Putamen (tissue), 1 donor: ENCODE measurements at regions not wholly inside any gene's neighbourhood (a gene's known extent, or its start where the extent isn't known, plus 50 kb on each side); places are given as distances from the start of the nearest gene placed in this dataset.

ENCODE experiments used
- DNase-seq: peaks from one replicate; pipeline ENCODE4 v3.0.0-alpha.2; 2016; ENCODE audit warnings: low spot score

GRCh38 chr14:42090122-42090521, 483.4 kb downstream of the LRFN5 start:
- no peak for DNase-seq

- DNase-seq = no peak
These were observed 473.2 kb downstream of the LRFN5 start for GRCh38 chr14:42079911-42080310.

DNA sequence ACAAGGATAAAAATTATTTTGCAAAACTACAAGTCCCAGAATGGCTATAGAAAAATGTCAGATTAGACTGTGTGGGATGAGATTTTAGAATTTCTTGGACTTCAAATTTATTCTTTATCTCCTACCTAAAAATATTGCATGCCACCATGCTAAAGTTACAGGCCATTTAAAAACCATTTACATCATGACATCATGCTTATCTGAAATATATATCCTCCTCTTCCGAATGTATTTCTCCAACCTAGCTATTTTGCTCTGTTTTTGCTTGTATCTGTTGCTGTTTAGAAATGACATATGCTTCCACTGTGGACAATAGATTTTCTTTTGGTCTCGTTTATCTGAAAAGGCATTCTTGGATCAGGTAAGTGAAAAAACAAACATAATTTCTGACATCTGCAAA, 471.7 kb downstream of the LRFN5 start:
- DNase-seq = no peak

GRCh38 chr14:42070031-42070430, 463.4 kb downstream of the LRFN5 start:
- DNase-seq = no peak

GRCh38 chr14:42057111-42057510, 450.4 kb downstream of the LRFN5 start:
- no peak for DNase-seq

DNA sequence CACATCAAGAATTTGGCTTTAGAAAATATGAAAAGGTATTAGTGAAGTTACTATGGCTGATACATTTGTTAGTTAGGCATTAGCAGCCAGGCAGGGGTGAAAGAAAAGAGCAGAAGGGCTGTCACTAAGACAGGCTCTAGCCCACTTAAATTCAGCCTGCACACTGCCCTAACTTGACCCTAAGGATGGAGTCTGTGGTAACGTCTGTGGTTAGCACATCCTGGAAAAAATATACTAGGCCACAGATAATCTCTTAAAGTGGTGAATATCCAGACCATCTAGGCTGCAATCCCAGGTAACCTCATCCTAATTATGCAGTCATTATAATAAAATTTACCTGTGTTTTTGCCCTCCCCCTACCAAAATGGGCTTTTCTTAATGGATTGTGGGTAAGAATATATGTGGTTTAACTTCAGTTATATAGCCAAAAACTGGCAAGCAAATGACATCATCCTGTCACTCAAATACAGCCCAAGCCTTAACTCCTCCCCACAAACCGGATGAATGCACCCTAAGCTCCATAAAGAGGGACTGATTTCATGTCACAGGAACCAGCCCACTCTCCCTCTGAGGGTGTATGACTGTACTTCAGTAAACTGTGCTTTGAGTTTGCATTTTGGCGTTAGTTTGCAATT, 440.9 kb downstream of the LRFN5 start:
- no peak for DNase-seq

- no peak for DNase-seq
These were observed 438.7 kb downstream of the LRFN5 start for GRCh38 chr14:42045383-42045782.

- DNase-seq = no peak
These were observed 421.9 kb downstream of the LRFN5 start for GRCh38 chr14:42028607-42029006.

- DNase-seq = no peak
These were observed 420.6 kb downstream of the LRFN5 start for GRCh38 chr14:42027271-42027670.

DNA sequence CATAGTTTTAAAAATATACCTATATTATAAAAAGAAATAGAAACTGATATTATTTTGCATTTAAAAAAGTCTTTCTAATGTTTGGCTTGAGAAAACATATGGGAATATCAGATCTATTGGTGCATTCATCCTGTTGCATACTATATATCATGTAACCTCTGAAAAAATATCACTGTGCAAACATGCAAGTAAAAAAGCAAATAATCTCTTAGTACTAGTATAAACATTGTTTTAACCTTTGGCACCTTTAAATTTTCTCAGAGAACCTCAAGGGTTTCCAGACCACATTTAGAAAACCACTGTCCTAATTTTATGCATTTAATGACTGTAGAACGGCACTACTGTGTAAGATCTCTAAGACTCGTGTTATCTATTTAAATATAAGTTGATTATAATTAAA, 416.8 kb downstream of the LRFN5 start:
- DNase-seq = no peak

- no peak for DNase-seq
These were observed 407.6 kb downstream of the LRFN5 start for GRCh38 chr14:42014301-42014700.

DNA sequence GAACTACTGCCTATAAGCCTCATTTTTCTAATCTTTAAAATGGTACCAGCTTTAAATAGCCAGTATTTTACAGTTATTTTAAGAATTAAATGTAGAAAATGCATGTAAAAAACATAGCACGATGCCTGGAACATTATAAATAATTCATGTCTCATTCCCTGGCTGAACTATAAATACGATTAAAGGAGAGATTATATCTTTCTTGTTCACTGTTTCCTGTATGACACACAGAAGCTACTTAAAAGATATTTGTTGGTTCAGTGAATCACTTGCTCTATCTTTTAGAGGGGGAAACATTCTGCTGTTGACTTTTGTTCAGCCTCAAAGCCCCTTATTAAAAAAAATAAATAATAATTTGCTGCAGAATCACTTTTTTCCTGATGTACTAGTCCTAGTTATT, 406.9 kb downstream of the LRFN5 start:
- DNase-seq = no peak

DNA sequence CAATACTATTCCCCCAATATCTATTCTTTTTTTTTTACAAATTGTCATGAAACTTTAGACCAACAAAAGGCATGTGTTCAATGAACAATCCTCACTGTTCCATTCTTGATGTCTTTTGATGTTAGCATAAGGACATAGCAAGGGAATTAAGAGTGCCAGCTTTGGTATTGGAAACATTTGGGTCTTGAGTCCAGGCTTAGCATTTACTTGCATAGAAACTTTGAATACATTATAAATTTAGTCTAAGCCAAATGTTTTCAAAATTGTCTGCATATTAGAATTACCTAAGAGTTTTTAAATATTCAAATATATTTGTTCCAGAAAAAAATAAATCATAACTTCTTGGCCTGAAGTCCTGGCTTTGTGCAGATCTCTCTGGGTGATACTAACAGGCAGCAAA, 406.5 kb downstream of the LRFN5 start:
- no peak for DNase-seq

DNA sequence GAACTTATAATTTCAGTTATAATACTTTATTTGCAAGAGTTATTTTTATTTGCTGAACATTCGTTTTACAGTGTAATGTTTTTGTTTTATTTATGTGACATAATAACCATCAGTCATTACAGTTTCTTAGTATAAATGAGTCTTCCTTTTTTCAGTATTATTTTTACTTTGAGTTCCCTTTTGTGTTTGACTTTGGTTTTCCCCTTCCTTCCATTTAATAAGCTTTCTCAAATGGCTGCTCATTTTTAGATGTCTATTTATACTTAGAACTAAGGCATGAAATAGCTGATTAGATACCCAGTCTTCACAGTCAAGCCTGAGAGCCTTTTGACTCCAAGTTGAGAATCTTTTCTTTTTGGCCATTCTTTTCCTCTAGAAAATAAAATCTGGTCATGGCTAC, 404.5 kb downstream of the LRFN5 start:
- DNase-seq = no peak

- no peak for DNase-seq
These were observed 397.6 kb downstream of the LRFN5 start for GRCh38 chr14:42004321-42004720.

DNA sequence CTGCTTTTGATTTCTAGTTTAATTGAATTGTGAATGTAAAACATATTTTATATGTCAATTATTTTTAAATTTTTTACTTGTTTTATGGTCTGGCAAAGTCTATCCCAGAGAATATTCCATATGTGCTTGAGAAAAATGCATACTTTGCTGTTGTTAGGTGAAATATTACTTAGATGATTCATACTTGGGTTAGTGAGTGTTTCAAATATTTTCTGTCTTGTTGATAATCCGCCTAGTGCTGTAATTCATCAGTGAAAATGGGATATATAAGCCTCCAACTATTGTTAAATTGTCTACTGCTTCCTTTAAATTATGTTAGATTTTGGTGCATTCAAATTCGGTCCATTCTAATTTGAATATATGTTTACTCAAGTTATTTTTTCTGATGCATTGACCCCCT, 395.5 kb downstream of the LRFN5 start:
- no peak for DNase-seq

DNA sequence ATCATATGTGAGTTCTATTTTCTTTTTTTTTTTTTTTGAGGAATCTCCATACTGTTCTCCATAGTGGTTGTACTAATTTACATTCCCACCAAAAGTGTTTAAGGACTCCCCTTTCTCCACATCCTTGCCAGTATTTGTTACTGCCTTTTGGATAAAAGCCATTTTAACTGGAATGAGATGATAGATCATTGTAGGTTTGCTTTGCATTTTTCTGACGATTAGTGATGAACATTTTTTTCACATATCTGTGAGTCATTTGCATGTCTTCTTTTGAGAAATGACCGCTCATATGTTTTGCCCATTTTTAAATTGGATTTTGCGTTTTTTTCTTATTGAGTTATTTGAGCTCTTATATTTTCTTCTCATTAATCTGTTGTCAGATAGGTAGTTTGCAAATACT, 394.8 kb downstream of the LRFN5 start:
- DNase-seq = no peak

- DNase-seq = no peak
These were observed 393.8 kb downstream of the LRFN5 start for GRCh38 chr14:42000450-42000849.

- no peak for DNase-seq
These were observed 387.0 kb downstream of the LRFN5 start for GRCh38 chr14:41993687-41994086.

GRCh38 chr14:41986700-41987099, 380.0 kb downstream of the LRFN5 start:
- DNase-seq = no peak

GRCh38 chr14:41986083-41986645, 379.5 kb downstream of the LRFN5 start:
- DNase-seq = no peak

GRCh38 chr14:41973178-41973577, 366.5 kb downstream of the LRFN5 start:
- DNase-seq = no peak

DNA sequence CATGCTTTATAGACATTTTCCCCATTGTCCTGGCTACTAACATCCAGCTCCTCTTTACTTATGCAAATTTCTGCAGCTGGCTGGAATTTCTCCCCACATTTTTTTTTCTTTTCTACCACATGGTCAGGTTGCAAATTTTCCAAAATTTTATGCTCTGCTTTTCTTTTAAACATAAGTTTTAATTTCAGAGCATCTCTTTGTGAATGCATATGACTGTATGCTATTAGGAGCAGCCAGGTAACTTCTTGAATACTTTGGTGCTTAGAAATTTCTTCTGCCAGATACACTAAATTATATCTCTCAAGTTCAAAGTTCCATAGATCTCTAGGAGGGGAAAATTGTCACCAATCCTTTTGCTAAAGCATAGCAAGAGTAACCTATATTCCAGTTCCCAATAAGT, 365.9 kb downstream of the LRFN5 start:
- DNase-seq = no peak

- DNase-seq = no peak
These were observed 353.6 kb downstream of the LRFN5 start for GRCh38 chr14:41960281-41960680.
